ENCODE measurements at regions not wholly inside any gene's neighbourhood (a gene's known extent, or its start where the extent isn't known, plus 50 kb on each side); places are given as distances from the start of the nearest gene placed in this dataset.

- no peaks in the 10 kb centered on the region for H3K36me3 ChIP-seq (replicated peaks in 1 of 2; ENCODE audit: control insufficient read depth in 1 of 2, insufficient read depth in 2 of 2, low read length in 2 of 2)
- no peak overlapping the region for H3K27ac ChIP-seq (ENCODE audit: low read depth in 1 of 2, low read length in 2 of 2)
- no peaks in the 10 kb centered on the region for H3K9me3 ChIP-seq (replicated peaks in 1 of 2; ENCODE audit: control insufficient read depth in 1 of 2, insufficient read depth in 1 of 2, low read length in 2 of 2)
- H3K27me3 ChIP-seq (ENCODE audit: control insufficient read depth in 2 of 2, insufficient read depth in 2 of 2, low read length in 2 of 2), result no peaks in the 10 kb centered on the region
- H3K4me1 ChIP-seq (ENCODE audit: control insufficient read depth in 1 of 2, insufficient read depth in 2 of 2, low read length in 2 of 2), result no peaks in the 10 kb centered on the region
- Mint-ChIP-seq H3K36me3 (no peaks in the 10 kb centered on the region), H3K27ac (no peak overlapping the region), H3K9me3 (no peaks in the 10 kb centered on the region), H3K4me3 (no peak overlapping the region), H3K4me1 (no peaks in the 10 kb centered on the region), H3K27me3 (ENCODE audit: low read depth in 3 of 3) (peaks cover 0 to 11% (median 4%) of the 10 kb centered on the region in 3 donors)
- no peak overlapping the region for H3K9ac ChIP-seq (ENCODE audit: insufficient read depth, low read length, poor library complexity, severe bottlenecking)
- H3K4me3 ChIP-seq (replicated peaks in 1 of 3; ENCODE audit: low read depth in 2 of 3, low read length in 3 of 3), result no peak overlapping the region
- WGBS (ENCODE audit: insufficient coverage), result 93% methylated on average over 5 of the region's 6 CpGs
- intact Hi-C loops (cut with micrococcal nuclease), result no loop called here
- no peaks in the 10 kb centered on the region for H4K20me1 ChIP-seq (ENCODE audit: insufficient read depth, low read length)
- H3K79me2 ChIP-seq (ENCODE audit: insufficient read depth, low read length), result no peaks in the 10 kb centered on the region
- DNase-seq, result no peak
- TF ChIP-seq CTCF (IDR thresholded peaks at IDR 0.05), result no peak
- no peak overlapping the region for H3K4me2 ChIP-seq (replicated peaks; ENCODE audit: extremely low read depth, low read length, poor library complexity, severe bottlenecking)
- no peak overlapping the region for H2AFZ ChIP-seq (ENCODE audit: insufficient read depth, low read depth, low read length, poor library complexity, severe bottlenecking)
These were observed 83.7 kb downstream of the BOD1 start for GRCh38 chr5:173532689-173533250.

- Mint-ChIP-seq H3K9me3 (no peaks in the 10 kb centered on the region), H3K4me3 (no peak overlapping the region), H3K36me3 (no peaks in the 10 kb centered on the region), H3K27ac (no peak overlapping the region), H3K4me1 (no peaks in the 10 kb centered on the region), H3K27me3 (ENCODE audit: low read depth in 3 of 3) (peaks cover 0 to 12% (median 4%) of the 10 kb centered on the region in 3 donors)
- whole genome bisulfite sequencing (ENCODE audit: insufficient coverage), result 92% methylated on average over 9 of the region's 9 CpGs
- intact Hi-C loops (cut with micrococcal nuclease), result no loop called here
- Histone ChIP-seq H3K4me2 (replicated peaks; ENCODE audit: extremely low read depth, low read length, poor library complexity, severe bottlenecking) (no peak overlapping the region), H3K4me1 (ENCODE audit: control insufficient read depth in 1 of 2, insufficient read depth in 2 of 2, low read length in 2 of 2) (no peaks in the 10 kb centered on the region), H3K27ac (ENCODE audit: low read depth in 1 of 2, low read length in 2 of 2) (no peak overlapping the region), H3K4me3 (replicated peaks in 1 of 3; ENCODE audit: low read depth in 2 of 3, low read length in 3 of 3) (no peak overlapping the region), H3K79me2 (ENCODE audit: insufficient read depth, low read length) (no peaks in the 10 kb centered on the region), H4K20me1 (ENCODE audit: insufficient read depth, low read length) (no peaks in the 10 kb centered on the region), H3K27me3 (ENCODE audit: control insufficient read depth in 2 of 2, insufficient read depth in 2 of 2, low read length in 2 of 2) (no peaks in the 10 kb centered on the region), H3K9ac (ENCODE audit: insufficient read depth, low read length, poor library complexity, severe bottlenecking) (no peak overlapping the region), H3K36me3 (replicated peaks in 1 of 2; ENCODE audit: control insufficient read depth in 1 of 2, insufficient read depth in 2 of 2, low read length in 2 of 2) (no peaks in the 10 kb centered on the region), H3K9me3 (replicated peaks in 1 of 2; ENCODE audit: control insufficient read depth in 1 of 2, insufficient read depth in 1 of 2, low read length in 2 of 2) (no peaks in the 10 kb centered on the region), H2AFZ (ENCODE audit: insufficient read depth, low read depth, low read length, poor library complexity, severe bottlenecking) (no peak overlapping the region)
- no peak for DNase-seq
- no peak for TF ChIP-seq CTCF (IDR thresholded peaks at IDR 0.05)
These were observed 84.6 kb downstream of the BOD1 start for GRCh38 chr5:173531863-173532262.
